ENCODE measurements at regions not wholly inside any gene's neighbourhood (a gene's known extent, or its start where the extent isn't known, plus 50 kb on each side); places are given as distances from the start of the nearest gene placed in this dataset.

- no peak for ATAC-seq
- TF ChIP-seq CTCF (IDR thresholded peaks at IDR 0.05) (no peak), POLR2A (IDR thresholded peaks at IDR 0.05) (no peak)
- DNase-seq: no peak
Observed at GRCh38 chr13:88424463-88424862, 753.3 kb downstream of the SLITRK5 start.

GRCh38 chr13:88426661-88427060, 755.5 kb downstream of the SLITRK5 start:
- no peak for DNase-seq
- intact Hi-C loops (cut with DNase I): no loop called here
- no peak for ATAC-seq

More at GRCh38 chr13:88424463-88424862, 753.3 kb downstream of the SLITRK5 start:
- no peaks in the 10 kb centered on the region for H3K27me3 ChIP-seq
- no peak overlapping the region for H3K27ac ChIP-seq
- no peaks in the 10 kb centered on the region for H3K36me3 ChIP-seq
- intact Hi-C loops (cut with DNase I): no loop called here
- no peak overlapping the region for H3K4me3 ChIP-seq
- no peaks in the 10 kb centered on the region for H3K9me3 ChIP-seq
- no peaks in the 10 kb centered on the region for H3K4me1 ChIP-seq

GRCh38 chr13:88429862-88430261, 758.7 kb downstream of the SLITRK5 start:
- Histone ChIP-seq H3K27ac (no peak overlapping the region), H3K9me3 (no peaks in the 10 kb centered on the region), H3K4me3 (no peak overlapping the region), H3K27me3 (no peaks in the 10 kb centered on the region), H3K36me3 (no peaks in the 10 kb centered on the region), H3K4me1 (no peaks in the 10 kb centered on the region)
- WGBS (ENCODE audit: insufficient coverage, low coverage, low lambda C conversion rate, missing lambda C conversion rate): 10% methylated on average over 2 of the region's 2 CpGs
- intact Hi-C loops (cut with DNase I): no loop called here
- ATAC-seq: peak in 1 of 4 donors; percentile 25
- no peak for DNase-seq
- TF ChIP-seq CTCF (IDR thresholded peaks at IDR 0.05) (no peak), POLR2A (IDR thresholded peaks at IDR 0.05) (no peak)

More at GRCh38 chr13:88426661-88427060, 755.5 kb downstream of the SLITRK5 start:
- TF ChIP-seq CTCF (IDR thresholded peaks at IDR 0.05) (no peak), POLR2A (IDR thresholded peaks at IDR 0.05) (no peak)
- no peaks in the 10 kb centered on the region for H3K27me3 ChIP-seq
- H3K27ac ChIP-seq: no peak overlapping the region
- H3K4me3 ChIP-seq: no peak overlapping the region
- no peaks in the 10 kb centered on the region for H3K9me3 ChIP-seq
- no peaks in the 10 kb centered on the region for H3K4me1 ChIP-seq
- H3K36me3 ChIP-seq: no peaks in the 10 kb centered on the region

- intact Hi-C loops (cut with DNase I): no loop called here
- ATAC-seq: no peak
- TF ChIP-seq CTCF (IDR thresholded peaks at IDR 0.05) (no peak), POLR2A (IDR thresholded peaks at IDR 0.05) (no peak)
- Histone ChIP-seq H3K27me3 (no peaks in the 10 kb centered on the region), H3K4me1 (no peaks in the 10 kb centered on the region), H3K36me3 (no peaks in the 10 kb centered on the region), H3K9me3 (no peaks in the 10 kb centered on the region), H3K27ac (no peak overlapping the region), H3K4me3 (no peak overlapping the region)
- WGBS (ENCODE audit: insufficient coverage, low coverage, low lambda C conversion rate, missing lambda C conversion rate): 57% methylated on average over 5 of the region's 6 CpGs
- DNase-seq: no peak
Observed at GRCh38 chr13:88434953-88435352, 763.8 kb downstream of the SLITRK5 start.

GRCh38 chr13:88436974-88437373, 765.8 kb downstream of the SLITRK5 start:
- ATAC-seq: no peak
- no peaks in the 10 kb centered on the region for H3K27me3 ChIP-seq
- WGBS (ENCODE audit: insufficient coverage, low coverage, low lambda C conversion rate, missing lambda C conversion rate): 33% methylated on average over 1 of the region's 1 CpG

More at GRCh38 chr13:88436974-88437373, 765.8 kb downstream of the SLITRK5 start:
- no peaks in the 10 kb centered on the region for H3K4me1 ChIP-seq
- H3K9me3 ChIP-seq: no peaks in the 10 kb centered on the region
- TF ChIP-seq CTCF (IDR thresholded peaks at IDR 0.05) (no peak), POLR2A (IDR thresholded peaks at IDR 0.05) (no peak)
- DNase-seq: no peak
- intact Hi-C loops (cut with DNase I): no loop called here
- H3K4me3 ChIP-seq: no peak overlapping the region
- no peak overlapping the region for H3K27ac ChIP-seq
- no peaks in the 10 kb centered on the region for H3K36me3 ChIP-seq
